ENCODE measurements at regions not wholly inside any gene's neighbourhood (a gene's known extent, or its start where the extent isn't known, plus 50 kb on each side); places are given as distances from the start of the nearest gene placed in this dataset.

- no peak for DNase-seq
Observed at GRCh38 chr10:1896153-1896552, 158.8 kb upstream of the ADARB2 start.

- DNase-seq = no peak
Observed at GRCh38 chr10:1895691-1896090, 158.4 kb upstream of the ADARB2 start.

GRCh38 chr10:1894912-1895311, 157.6 kb upstream of the ADARB2 start:
- no peak for DNase-seq

- DNase-seq = no peak
Observed at GRCh38 chr10:1893941-1894340, 156.6 kb upstream of the ADARB2 start.

- DNase-seq = no peak
Observed at GRCh38 chr10:1886039-1886438, 148.7 kb upstream of the ADARB2 start.

- DNase-seq = no peak
Observed at GRCh38 chr10:1882728-1883127, 145.4 kb upstream of the ADARB2 start.

GRCh38 chr10:1882180-1882579, 144.9 kb upstream of the ADARB2 start:
- DNase-seq = no peak

- DNase-seq = no peak
Observed at GRCh38 chr10:1881636-1882035, 144.3 kb upstream of the ADARB2 start.

GRCh38 chr10:1874533-1874932, 137.2 kb upstream of the ADARB2 start:
- DNase-seq = no peak

- DNase-seq = no peak
Observed at GRCh38 chr10:1873661-1874315, 136.5 kb upstream of the ADARB2 start.

- DNase-seq = no peak
Observed at GRCh38 chr10:1872151-1872726, 134.9 kb upstream of the ADARB2 start.

GRCh38 chr10:1870491-1870890, 133.2 kb upstream of the ADARB2 start:
- no peak for DNase-seq

GRCh38 chr10:1869861-1870260, 132.5 kb upstream of the ADARB2 start:
- DNase-seq = no peak

GRCh38 chr10:1860351-1860750, 123.0 kb upstream of the ADARB2 start:
- peak; percentile 60 for DNase-seq

GRCh38 chr10:1858547-1858946, 121.2 kb upstream of the ADARB2 start:
- DNase-seq = no peak

GRCh38 chr10:1858048-1858447, 120.7 kb upstream of the ADARB2 start:
- peak; percentile 1 for DNase-seq

GRCh38 chr10:1855911-1856310, 118.6 kb upstream of the ADARB2 start:
- no peak for DNase-seq

- no peak for DNase-seq
Observed at GRCh38 chr10:1854271-1854670, 116.9 kb upstream of the ADARB2 start.

- DNase-seq = no peak
Observed at GRCh38 chr10:1853801-1854200, 116.5 kb upstream of the ADARB2 start.

- DNase-seq = no peak
Observed at GRCh38 chr10:1852841-1853240, 115.5 kb upstream of the ADARB2 start.

GRCh38 chr10:1851762-1852161, 114.4 kb upstream of the ADARB2 start:
- no peak for DNase-seq

GRCh38 chr10:1850971-1851527, 113.7 kb upstream of the ADARB2 start:
- DNase-seq = no peak

GRCh38 chr10:1847361-1847760, 110.0 kb upstream of the ADARB2 start:
- no peak for DNase-seq

GRCh38 chr10:1846032-1846431, 108.7 kb upstream of the ADARB2 start:
- no peak for DNase-seq

GRCh38 chr10:1841759-1842158, 104.4 kb upstream of the ADARB2 start:
- no peak for DNase-seq
